Mesendoderm (in vitro differentiated cells): ENCODE measurements at regions not wholly inside any gene's neighbourhood (a gene's known extent, or its start where the extent isn't known, plus 50 kb on each side); places are given as distances from the start of the nearest gene placed in this dataset.

ENCODE experiments used
- DNase-seq: peaks from one replicate; pipeline ENCODE4 v3.0.0; 2013
- H2AK5ac ChIP-seq: 2 replicates; pipeline ENCODE4 v1.6.1; 2013; ENCODE audit warnings: low read length, inconsistent platforms
- H2BK120ac ChIP-seq: 2 replicates; pipeline ENCODE4 v1.6.1; 2013; ENCODE audit warnings: low read depth, mild to moderate bottlenecking, low read length, moderate library complexity, mixed read lengths
- H2BK15ac ChIP-seq: replicated peaks from 2 replicates; pipeline ENCODE4 v1.6.1; 2013; ENCODE audit warnings: low read depth, mild to moderate bottlenecking, moderate library complexity
- H2BK5ac ChIP-seq: 2 replicates; pipeline ENCODE4 v1.6.1; 2013; ENCODE audit warnings: low read length, inconsistent platforms
- H3K18ac ChIP-seq: 2 replicates; pipeline ENCODE4 v1.6.1; 2013; ENCODE audit warnings: mild to moderate bottlenecking, low read length, mixed read lengths
- H3K23ac ChIP-seq: one replicate; pipeline ENCODE4 v1.6.1; 2013; ENCODE audit warnings: low read length
- H3K27ac ChIP-seq: 2 replicates; pipeline ENCODE4 v1.5.1; 2013; ENCODE audit warnings: low read depth, mild to moderate bottlenecking, inconsistent platforms, low read length, moderate library complexity
- H3K27me3 ChIP-seq: 2 replicates; pipeline ENCODE4 v1.6.1; 2013; ENCODE audit warnings: low read length, control low read depth, mild to moderate bottlenecking, inconsistent platforms; ENCODE audit not compliant: insufficient read depth, poor library complexity
- H3K36me3 ChIP-seq: 2 replicates; pipeline ENCODE4 v1.6.1; 2013; ENCODE audit warnings: low read length, inconsistent platforms; ENCODE audit not compliant: control insufficient read depth, insufficient read depth
- H3K4ac ChIP-seq: one replicate; pipeline ENCODE4 v1.6.1; 2013; ENCODE audit warnings: low read depth, mild to moderate bottlenecking, low read length, moderate library complexity
- H3K4me1 ChIP-seq: 2 replicates; pipeline ENCODE4 v1.6.1; 2013; ENCODE audit warnings: low read depth, low read length, inconsistent platforms; ENCODE audit not compliant: control insufficient read depth
- H3K4me2 ChIP-seq: 2 replicates; pipeline ENCODE4 v1.6.1; 2013; ENCODE audit warnings: low read length
- H3K4me3 ChIP-seq: 2 replicates; pipeline ENCODE4 v1.5.1; 2013; ENCODE audit warnings: mild to moderate bottlenecking, low read length
- H3K56ac ChIP-seq: one replicate; pipeline ENCODE4 v1.6.1; 2013; ENCODE audit warnings: low read length
- H3K79me1 ChIP-seq: 2 replicates; pipeline ENCODE4 v1.6.1; 2013; ENCODE audit warnings: low read length, inconsistent platforms
- H3K79me2 ChIP-seq: 2 replicates; pipeline ENCODE4 v1.6.1; 2013; ENCODE audit warnings: mild to moderate bottlenecking, low read length; ENCODE audit not compliant: control insufficient read depth, insufficient read depth
- H3K9ac ChIP-seq: 2 replicates; pipeline ENCODE4 v1.6.1; 2013; ENCODE audit warnings: low read length, inconsistent platforms
- H4K5ac ChIP-seq: one replicate; pipeline ENCODE4 v1.6.1; 2013; ENCODE audit warnings: low read length
- H4K8ac ChIP-seq: one replicate; pipeline ENCODE4 v1.6.1; 2013; ENCODE audit warnings: low read depth, mild to moderate bottlenecking, control low read depth, low read length, moderate library complexity
- WGBS: extraction: QIAGEN DNeasy Blood & Tissue Kit; methylation state at CpG from one replicate; pipeline ENCODE4 v1.1.7; 2013; ENCODE audit warnings: low lambda C conversion rate, missing lambda C conversion rate; ENCODE audit not compliant: insufficient coverage; ENCODE audit errors: extremely low coverage; 5-methylcytosine and 5-hydroxymethylcytosine counted together

- Histone ChIP-seq H3K79me1 (no peaks in the 10 kb centered on the region), H3K9ac (no peak overlapping the region), H3K18ac (no peak overlapping the region), H3K27me3 (no peaks in the 10 kb centered on the region), H2BK15ac (no peak overlapping the region), H3K56ac (no peak overlapping the region), H3K4me1 (peaks cover 2% of the 10 kb centered on the region), H4K8ac (no peak overlapping the region), H3K27ac (no peak overlapping the region), H3K4me2 (no peak overlapping the region), H3K4ac (no peak overlapping the region), H3K79me2 (no peaks in the 10 kb centered on the region), H3K36me3 (no peaks in the 10 kb centered on the region), H3K4me3 (no peak overlapping the region), H3K23ac (no peak overlapping the region), H2BK5ac (no peak overlapping the region), H2AK5ac (no peak overlapping the region), H2BK120ac (no peak overlapping the region), H4K5ac (no peak overlapping the region)
- DNase-seq, result no peak
- WGBS, result no CpG with 5 or more reads among the region's 5 CpGs
Measured at GRCh38 chr11:115625502-115625901, 121.3 kb upstream of the CADM1 start.

DNA sequence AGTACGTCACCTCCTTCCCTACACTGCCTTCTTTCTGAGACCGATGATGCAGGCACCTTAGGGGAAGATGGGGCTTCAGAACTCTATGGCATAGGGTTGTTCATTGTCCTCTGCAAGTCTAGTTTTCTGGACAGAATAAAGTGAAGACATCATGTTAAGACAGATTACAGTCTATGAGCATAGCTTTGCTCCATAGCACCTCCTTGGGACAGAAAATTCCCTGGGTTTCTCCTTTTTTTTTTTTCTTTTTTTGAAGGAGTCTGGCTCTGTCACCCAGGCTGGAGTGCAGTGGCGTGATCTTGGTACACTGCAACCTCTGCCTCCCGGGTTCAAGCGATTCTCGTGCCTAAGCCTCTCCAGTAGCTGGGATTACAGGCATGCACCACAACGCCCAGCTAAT lies 119.8 kb upstream of the CADM1 start:
- no CpG with 5 or more reads among the region's 7 CpGs for WGBS
- no peak for DNase-seq
- no peak overlapping the region for H3K27ac ChIP-seq

GRCh38 chr11:115623021-115623451 lies 118.8 kb upstream of the CADM1 start:
- Histone ChIP-seq H3K56ac (peak overlapping the region; percentile 25), H3K79me1 (no peaks in the 10 kb centered on the region), H2BK5ac (no peak overlapping the region), H3K79me2 (no peaks in the 10 kb centered on the region), H3K36me3 (no peaks in the 10 kb centered on the region), H2BK15ac (no peak overlapping the region), H4K5ac (no peak overlapping the region), H4K8ac (no peak overlapping the region), H2BK120ac (no peak overlapping the region), H3K4ac (no peak overlapping the region), H2AK5ac (no peak overlapping the region), H3K4me1 (no peaks in the 10 kb centered on the region), H3K4me2 (no peak overlapping the region), H3K23ac (no peak overlapping the region), H3K27me3 (no peaks in the 10 kb centered on the region), H3K27ac (no peak overlapping the region), H3K9ac (no peak overlapping the region), H3K4me3 (no peak overlapping the region), H3K18ac (no peak overlapping the region)
- peak; percentile 39 for DNase-seq
- WGBS, result no CpG with 5 or more reads among the region's 9 CpGs

More for the DNA sequence above, 119.8 kb upstream of the CADM1 start:
- no peak overlapping the region for H3K9ac ChIP-seq
- no peak overlapping the region for H4K8ac ChIP-seq
- no peak overlapping the region for H3K4me3 ChIP-seq
- no peak overlapping the region for H2BK5ac ChIP-seq
- H3K18ac ChIP-seq, result no peak overlapping the region
- no peaks in the 10 kb centered on the region for H3K4me1 ChIP-seq
- no peaks in the 10 kb centered on the region for H3K27me3 ChIP-seq
- H4K5ac ChIP-seq, result no peak overlapping the region
- no peak overlapping the region for H2AK5ac ChIP-seq
- H3K23ac ChIP-seq, result no peak overlapping the region
- H3K4me2 ChIP-seq, result no peak overlapping the region
- no peaks in the 10 kb centered on the region for H3K79me2 ChIP-seq
- H3K36me3 ChIP-seq, result no peaks in the 10 kb centered on the region
- no peaks in the 10 kb centered on the region for H3K79me1 ChIP-seq
- H3K56ac ChIP-seq, result no peak overlapping the region
- H3K4ac ChIP-seq, result no peak overlapping the region
- H2BK120ac ChIP-seq, result no peak overlapping the region
- no peak overlapping the region for H2BK15ac ChIP-seq

DNA sequence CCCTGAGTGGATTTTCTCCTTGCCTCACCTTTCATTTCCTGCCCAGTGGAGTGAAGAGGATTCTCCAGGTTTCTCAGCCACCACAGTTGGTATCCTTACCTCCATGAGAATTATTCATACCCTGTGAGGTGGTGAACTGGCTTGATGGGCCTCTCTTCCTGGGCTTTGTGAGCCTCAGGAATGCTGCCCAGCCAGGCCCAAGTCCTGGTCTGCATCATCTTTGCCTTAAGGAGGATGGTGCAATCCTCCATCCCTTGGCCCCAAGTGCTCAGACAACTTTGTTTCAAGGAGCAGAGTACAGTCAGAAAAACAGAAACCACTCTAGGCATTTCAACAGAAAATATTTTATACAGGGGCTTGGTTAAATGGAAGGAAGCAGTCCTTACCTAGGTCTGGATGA lies 114.2 kb upstream of the CADM1 start:
- Histone ChIP-seq H2BK15ac (no peak overlapping the region), H3K18ac (no peak overlapping the region), H3K56ac (no peak overlapping the region), H2BK120ac (no peak overlapping the region), H3K27ac (no peak overlapping the region), H3K79me1 (no peaks in the 10 kb centered on the region), H4K5ac (no peak overlapping the region), H3K36me3 (no peaks in the 10 kb centered on the region), H3K27me3 (no peaks in the 10 kb centered on the region), H3K4me2 (no peak overlapping the region), H3K9ac (no peak overlapping the region), H2AK5ac (no peak overlapping the region), H3K4me1 (no peaks in the 10 kb centered on the region), H3K4ac (no peak overlapping the region), H3K79me2 (no peaks in the 10 kb centered on the region), H4K8ac (no peak overlapping the region), H2BK5ac (no peak overlapping the region), H3K23ac (no peak overlapping the region), H3K4me3 (no peak overlapping the region)
- DNase-seq, result no peak

GRCh38 chr11:115617767-115618166 lies 113.6 kb upstream of the CADM1 start:
- DNase-seq, result no peak
- Histone ChIP-seq H3K4me2 (no peak overlapping the region), H2BK15ac (no peak overlapping the region), H3K27ac (no peak overlapping the region), H3K56ac (no peak overlapping the region), H3K79me1 (no peaks in the 10 kb centered on the region), H2AK5ac (no peak overlapping the region), H3K23ac (no peak overlapping the region), H3K18ac (no peak overlapping the region), H3K79me2 (no peaks in the 10 kb centered on the region), H2BK5ac (no peak overlapping the region), H3K4me3 (no peak overlapping the region), H3K4me1 (no peaks in the 10 kb centered on the region), H3K9ac (no peak overlapping the region), H3K27me3 (no peaks in the 10 kb centered on the region), H2BK120ac (no peak overlapping the region), H4K8ac (no peak overlapping the region), H3K36me3 (no peaks in the 10 kb centered on the region), H4K5ac (no peak overlapping the region), H3K4ac (no peak overlapping the region)
- WGBS, result no CpG with 5 or more reads among the region's 2 CpGs

DNA sequence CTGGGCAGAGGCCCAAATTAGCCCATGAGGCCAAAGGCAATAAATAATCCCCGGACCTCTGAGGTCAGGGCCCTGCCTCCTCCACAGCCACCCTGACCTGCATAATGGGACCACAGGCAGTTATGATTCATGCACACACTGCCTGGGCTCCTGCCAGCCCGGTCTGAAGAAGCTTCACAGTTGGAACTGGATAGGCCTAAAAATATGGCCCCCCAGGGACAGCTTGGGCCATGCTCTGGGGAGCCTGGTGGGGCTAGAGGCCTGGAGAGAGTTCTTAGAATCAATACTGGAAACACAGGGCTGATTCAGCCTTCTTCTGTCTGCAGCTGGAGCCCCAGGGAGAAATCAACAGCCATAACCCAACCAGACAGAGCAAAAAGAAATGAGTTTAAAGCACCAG lies 112.8 kb upstream of the CADM1 start:
- Histone ChIP-seq H2BK15ac (no peak overlapping the region), H2BK5ac (no peak overlapping the region), H3K4ac (no peak overlapping the region), H3K18ac (no peak overlapping the region), H3K79me2 (no peaks in the 10 kb centered on the region), H2BK120ac (no peak overlapping the region), H3K4me3 (no peak overlapping the region), H3K56ac (no peak overlapping the region), H2AK5ac (no peak overlapping the region), H3K27me3 (no peaks in the 10 kb centered on the region), H4K5ac (no peak overlapping the region), H4K8ac (no peak overlapping the region), H3K27ac (no peak overlapping the region), H3K23ac (no peak overlapping the region), H3K4me2 (no peak overlapping the region), H3K79me1 (no peaks in the 10 kb centered on the region), H3K4me1 (peaks cover 3% of the 10 kb centered on the region), H3K36me3 (no peaks in the 10 kb centered on the region), H3K9ac (no peak overlapping the region)
- no peak for DNase-seq
- WGBS, result no CpG with 5 or more reads among the region's 2 CpGs
